GM23338 (cell line): ENCODE measurements at regions not wholly inside any gene's neighbourhood (a gene's known extent, or its start where the extent isn't known, plus 50 kb on each side); places are given as distances from the start of the nearest gene placed in this dataset.

Experiments
- CTCF ChIP-seq, 2 experiments: fragments of 200-600 bp in 1 of 2; sonication (generic) in 1 of 2; conservative IDR thresholded peaks; 2 replicates each; pipeline versions ENCODE4 v1.5.1 to v1.6.1; 2016 to 2017; ENCODE audit warnings: antibody characterized with exemption in 2 of 2, low read depth in 2 of 2, mild to moderate bottlenecking in 2 of 2, moderate library complexity in 1 of 2
- EZH2phosphoT487 ChIP-seq: fragments of 200-600 bp; sonication (generic); IDR thresholded peaks from one replicate; pipeline ENCODE4 v1.8.1; 2018; ENCODE audit warnings: antibody characterized with exemption; ENCODE audit not compliant: unreplicated experiment
- ZNF114 ChIP-seq: fragments of 250-450 bp; sonication (Bioruptor Pico); IDR thresholded peaks from 2 replicates; pipeline ENCODE4 v1.5.0; 2020; ENCODE audit warnings: mild to moderate bottlenecking, moderate library complexity

DNA sequence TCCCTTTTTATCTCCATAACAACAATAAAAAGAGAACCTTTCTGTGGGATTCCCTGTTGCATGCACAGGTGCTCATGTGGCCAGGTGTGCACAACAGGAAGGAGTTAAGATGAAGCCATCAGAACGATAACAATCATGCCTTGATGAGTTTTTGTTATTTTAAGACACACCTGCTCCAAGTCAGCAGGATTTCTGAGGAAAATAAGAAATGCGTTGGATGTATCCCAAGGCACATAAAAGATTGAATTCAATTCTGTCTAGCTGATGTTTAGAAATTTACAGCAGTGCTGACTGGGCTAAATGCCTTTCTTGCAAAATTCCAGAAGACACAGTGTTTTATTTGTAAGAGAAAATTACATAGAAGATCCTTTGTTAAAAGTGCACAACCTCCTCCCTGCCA, 1678.2 kb downstream of the ARAP2 start:
- no peak for TF ChIP-seq CTCF (conservative IDR thresholded peaks at IDR 0.05; ENCODE audit: low read depth in 2 of 2)
- TF ChIP-seq ZNF114 (CRISPR knock-in tag) = no peak
- TF ChIP-seq EZH2phosphoT487 = no peak
